ENCODE measurements at regions not wholly inside any gene's neighbourhood (a gene's known extent, or its start where the extent isn't known, plus 50 kb on each side); places are given as distances from the start of the nearest gene placed in this dataset.

GRCh38 chr11:70745941-70746340 is 347.6 kb downstream of the CTTN start:
- Mint-ChIP-seq H3K4me1 (no peaks in the 10 kb centered on the region), H3K27ac (no peak overlapping the region), H3K27me3 (peaks cover 11 to 50% (median 17%) of the 10 kb centered on the region in 3 donors), H3K4me3 (no peak overlapping the region), H3K9me3 (peaks cover 8 to 32% (median 17%) of the 10 kb centered on the region in 7 donors), H3K36me3 (peaks cover 4 to 16% of the 10 kb centered on the region in 2 donors)
- ATAC-seq (ENCODE audit: low read depth in 2 of 2) (no peak), DNase-seq (no peak)

- DNase-seq (no peak), ATAC-seq (ENCODE audit: low read depth in 2 of 2) (no peak)
- Mint-ChIP-seq H3K4me1 (no peaks in the 10 kb centered on the region), H3K4me3 (peak overlapping the region in 1 of 8 donors; percentile 44), H3K9me3 (peaks cover 10 to 36% (median 17%) of the 10 kb centered on the region in 7 donors), H3K27me3 (peaks cover 11 to 50% (median 13%) of the 10 kb centered on the region in 3 donors), H3K36me3 (peaks cover 6 to 16% of the 10 kb centered on the region in 2 donors), H3K27ac (no peak overlapping the region)
Measured at GRCh38 chr11:70746351-70746750, 348.0 kb downstream of the CTTN start.

- peaks cover 6 to 16% of the 10 kb centered on the region in 2 donors for H3K36me3 Mint-ChIP-seq
- no peak for ATAC-seq (ENCODE audit: low read depth in 2 of 2)
Measured at GRCh38 chr11:70747285-70747684, 349.0 kb downstream of the CTTN start.

DNA sequence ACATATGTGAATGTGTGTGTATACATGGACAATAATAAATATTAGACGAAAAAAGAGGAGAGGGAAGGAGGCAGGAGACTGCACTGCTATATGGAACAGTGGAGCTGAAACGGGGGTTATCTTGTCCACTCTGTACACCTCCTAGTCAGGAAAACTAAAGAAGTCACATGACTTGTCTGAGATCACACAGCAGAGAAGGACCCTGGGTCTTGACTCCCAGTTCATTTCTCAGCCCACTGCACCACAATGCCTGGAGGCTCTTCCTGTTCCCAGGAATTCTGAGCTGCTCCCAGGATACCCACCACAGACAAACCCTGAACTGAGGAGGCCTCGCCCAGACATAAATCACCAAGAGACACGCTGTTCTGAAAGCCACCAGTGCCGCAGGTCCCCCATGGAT is 349.6 kb downstream of the CTTN start:
- Mint-ChIP-seq H3K4me1 (no peaks in the 10 kb centered on the region), H3K9me3 (peaks cover 14 to 46% (median 20%) of the 10 kb centered on the region in 7 donors), H3K27me3 (peaks cover 6 to 36% (median 11%) of the 10 kb centered on the region in 3 donors), H3K27ac (no peak overlapping the region), H3K4me3 (no peak overlapping the region), H3K36me3 (peaks cover 6 to 16% of the 10 kb centered on the region in 2 donors)
- DNase-seq (no peak), ATAC-seq (ENCODE audit: low read depth in 2 of 2) (no peak)

More at GRCh38 chr11:70747285-70747684, 349.0 kb downstream of the CTTN start:
- H3K27ac Mint-ChIP-seq = no peak overlapping the region
- no peak for DNase-seq
- H3K4me3 Mint-ChIP-seq = no peak overlapping the region
- peaks cover 14 to 45% (median 18%) of the 10 kb centered on the region in 7 donors for H3K9me3 Mint-ChIP-seq
- H3K4me1 Mint-ChIP-seq = no peaks in the 10 kb centered on the region
- peaks cover 10 to 42% (median 11%) of the 10 kb centered on the region in 3 donors for H3K27me3 Mint-ChIP-seq

DNA sequence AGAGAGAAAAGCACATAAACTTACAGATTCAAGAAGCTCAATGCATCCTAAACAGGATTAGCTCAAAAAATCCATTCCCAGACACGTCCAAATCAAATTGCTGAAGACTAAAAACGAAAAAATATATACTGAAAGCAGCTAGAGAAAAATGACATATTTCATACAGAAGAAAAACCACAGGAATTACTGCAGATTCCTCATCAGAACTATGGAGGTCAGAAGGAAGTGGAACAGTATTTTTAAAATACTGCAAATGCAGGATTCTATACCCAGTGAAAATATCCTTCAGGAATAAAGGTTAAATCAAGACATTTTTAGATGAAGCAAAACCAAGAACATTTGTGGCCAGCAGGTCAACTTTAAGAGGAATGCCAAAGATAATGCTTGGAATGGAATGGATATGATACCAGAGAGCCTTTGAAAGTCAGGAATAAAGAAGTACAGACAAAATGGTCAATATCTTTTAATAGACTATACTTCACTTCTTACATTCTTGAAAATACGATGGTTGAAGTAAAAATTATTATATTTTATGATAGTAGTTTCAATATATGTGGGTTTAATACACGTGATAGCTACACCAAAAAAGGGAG is 352.9 kb downstream of the CTTN start:
- Mint-ChIP-seq H3K4me3 (no peak overlapping the region), H3K4me1 (no peaks in the 10 kb centered on the region), H3K9me3 (peaks cover 17 to 46% (median 21%) of the 10 kb centered on the region in 7 donors), H3K27ac (peak overlapping the region in 1 of 6 donors; percentile 44), H3K36me3 (peaks cover 6 to 16% of the 10 kb centered on the region in 2 donors), H3K27me3 (peaks cover 5 to 33% (median 11%) of the 10 kb centered on the region in 3 donors)
- ATAC-seq (ENCODE audit: low read depth in 2 of 2) (no peak), DNase-seq (no peak)

DNA sequence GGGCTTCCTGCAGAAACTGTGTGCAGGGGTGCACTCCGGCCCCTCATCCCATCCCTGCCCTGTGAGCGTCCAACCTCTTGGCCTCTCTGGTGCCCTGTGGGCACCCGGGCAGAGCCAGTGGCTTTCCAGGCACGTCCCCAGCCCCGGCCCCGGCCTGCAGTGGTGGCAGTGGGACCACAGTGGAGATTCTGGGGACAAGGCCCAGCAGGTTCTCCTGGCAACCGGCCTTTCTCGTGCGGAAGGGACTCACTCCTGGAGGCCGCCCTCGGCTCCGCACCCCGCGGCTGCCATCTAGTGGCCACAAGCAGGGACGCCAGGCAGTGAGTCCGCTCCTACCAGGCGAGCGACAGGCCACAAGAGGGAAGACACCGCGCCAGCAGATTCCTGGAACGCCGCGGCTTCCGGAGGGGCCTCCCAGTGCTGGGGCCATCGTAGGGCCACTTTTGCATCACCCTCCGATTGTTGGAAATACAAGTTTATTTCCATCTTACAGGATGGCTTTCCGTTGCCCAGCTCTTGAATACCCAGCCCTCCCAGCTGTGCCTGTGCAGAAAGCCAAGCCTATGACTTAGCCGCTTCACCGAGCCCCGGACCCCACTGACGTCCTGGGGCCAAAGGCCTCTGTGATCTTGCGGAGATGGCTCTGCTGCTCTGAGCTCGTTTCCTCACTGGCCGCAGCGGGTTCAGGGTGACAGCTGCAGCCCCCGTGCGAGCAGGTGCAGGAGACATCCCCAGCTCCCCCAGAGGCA is 357.3 kb downstream of the CTTN start:
- ATAC-seq (ENCODE audit: low read depth in 2 of 2) = peak; percentile 48 to 49
- H3K4me3 Mint-ChIP-seq = no peak overlapping the region
- peaks cover 2 to 22% (median 15%) of the 10 kb centered on the region in 7 donors for H3K9me3 Mint-ChIP-seq
- peaks cover 2 to 6% of the 10 kb centered on the region in 2 donors for H3K36me3 Mint-ChIP-seq
- H3K4me1 Mint-ChIP-seq = no peaks in the 10 kb centered on the region
- H3K27ac Mint-ChIP-seq = no peak overlapping the region
- H3K27me3 Mint-ChIP-seq = peaks cover 4 to 26% (median 23%) of the 10 kb centered on the region in 3 donors
- peak; percentile 12 for DNase-seq

DNA sequence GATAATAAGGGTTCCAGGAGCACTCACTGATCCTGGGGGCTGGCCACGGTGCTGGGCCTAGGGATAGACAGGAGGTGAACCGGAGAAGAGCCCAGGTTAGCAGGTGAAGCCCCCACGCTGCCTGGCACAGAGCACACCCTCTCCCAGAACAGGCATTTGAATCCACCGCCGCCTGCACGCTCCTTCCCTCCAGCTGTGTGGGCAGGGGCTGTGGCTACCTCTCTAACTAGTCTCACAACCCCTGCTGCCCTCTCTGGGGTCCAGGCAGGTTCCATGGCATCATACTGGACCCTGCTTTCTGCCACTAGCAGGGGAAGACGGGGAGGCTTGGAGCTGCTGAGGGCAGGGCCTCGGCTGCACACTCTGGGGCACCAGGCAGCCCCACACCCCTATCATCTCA is 358.0 kb downstream of the CTTN start:
- DNase-seq (no peak), ATAC-seq (ENCODE audit: low read depth in 2 of 2) (no peak)
- H3K27ac Mint-ChIP-seq = no peak overlapping the region
- H3K27me3 Mint-ChIP-seq = peaks cover 4 to 30% (median 28%) of the 10 kb centered on the region in 3 donors
- no peak overlapping the region for H3K4me3 Mint-ChIP-seq
- peaks cover 0 to 7% of the 10 kb centered on the region in 2 donors for H3K36me3 Mint-ChIP-seq
- peaks cover 7 to 20% (median 12%) of the 10 kb centered on the region in 7 donors for H3K9me3 Mint-ChIP-seq
- no peaks in the 10 kb centered on the region for H3K4me1 Mint-ChIP-seq

GRCh38 chr11:70756756-70757155 is 358.4 kb downstream of the CTTN start:
- DNase-seq (no peak), ATAC-seq (ENCODE audit: low read depth in 2 of 2) (no peak)
- Mint-ChIP-seq H3K4me1 (no peaks in the 10 kb centered on the region), H3K9me3 (peaks cover 7 to 16% (median 12%) of the 10 kb centered on the region in 7 donors), H3K27ac (no peak overlapping the region), H3K36me3 (peaks cover 0 to 7% of the 10 kb centered on the region in 2 donors), H3K27me3 (peaks cover 4 to 30% (median 28%) of the 10 kb centered on the region in 3 donors), H3K4me3 (no peak overlapping the region)

- peaks cover 0 to 7% of the 10 kb centered on the region in 2 donors for H3K36me3 Mint-ChIP-seq
- peaks cover 7 to 12% (median 9%) of the 10 kb centered on the region in 7 donors for H3K9me3 Mint-ChIP-seq
- H3K27ac Mint-ChIP-seq = no peak overlapping the region
- H3K4me3 Mint-ChIP-seq = no peak overlapping the region
- H3K4me1 Mint-ChIP-seq = no peaks in the 10 kb centered on the region
- peaks cover 4 to 30% (median 28%) of the 10 kb centered on the region in 3 donors for H3K27me3 Mint-ChIP-seq
- no peak for ATAC-seq (ENCODE audit: low read depth in 2 of 2)
- DNase-seq = no peak
Measured at GRCh38 chr11:70757241-70757640, 358.9 kb downstream of the CTTN start.

GRCh38 chr11:70758206-70758605 is 359.9 kb downstream of the CTTN start:
- Mint-ChIP-seq H3K4me1 (no peaks in the 10 kb centered on the region), H3K4me3 (no peak overlapping the region), H3K27ac (no peak overlapping the region), H3K9me3 (peaks cover 7 to 11% (median 7%) of the 10 kb centered on the region in 7 donors), H3K36me3 (peaks cover 0 to 7% of the 10 kb centered on the region in 2 donors), H3K27me3 (peaks cover 7 to 30% (median 28%) of the 10 kb centered on the region in 3 donors)
- no peak for ATAC-seq (ENCODE audit: low read depth in 2 of 2)
- DNase-seq = no peak

DNA sequence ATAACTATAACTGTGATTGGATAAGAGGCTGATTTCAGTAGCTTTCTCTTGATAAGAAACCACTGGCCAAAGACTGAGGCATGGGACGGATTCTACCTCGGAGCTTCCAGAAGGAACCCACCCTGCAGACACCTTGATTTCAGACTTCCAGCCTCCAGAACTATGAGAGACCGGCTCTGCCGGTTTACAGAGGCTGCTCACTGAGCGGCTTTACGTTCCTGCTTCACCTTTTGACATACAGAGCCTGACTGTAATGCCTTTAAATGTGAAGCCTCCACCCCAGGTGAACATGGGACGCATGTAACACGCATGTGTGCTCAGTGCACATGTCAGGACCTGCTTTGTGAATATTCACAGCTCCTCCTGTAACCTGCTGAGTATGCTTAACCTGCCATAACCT is 361.5 kb downstream of the CTTN start:
- ATAC-seq (ENCODE audit: low read depth in 2 of 2) (no peak), DNase-seq (no peak)
- H3K36me3 Mint-ChIP-seq = peaks cover 0 to 7% of the 10 kb centered on the region in 2 donors
- H3K4me3 Mint-ChIP-seq = no peak overlapping the region
- H3K27me3 Mint-ChIP-seq = peaks cover 7 to 33% (median 28%) of the 10 kb centered on the region in 3 donors
- H3K9me3 Mint-ChIP-seq = peaks cover 3 to 16% (median 10%) of the 10 kb centered on the region in 7 donors
- no peak overlapping the region for H3K27ac Mint-ChIP-seq
- H3K4me1 Mint-ChIP-seq = peaks cover 0 to 4% (median 0%) of the 10 kb centered on the region in 3 donors

- ATAC-seq (ENCODE audit: low read depth in 2 of 2) = no peak
- Mint-ChIP-seq H3K4me3 (no peak overlapping the region), H3K27ac (no peak overlapping the region), H3K9me3 (peaks cover 3 to 17% (median 10%) of the 10 kb centered on the region in 7 donors), H3K27me3 (peaks cover 7 to 34% (median 27%) of the 10 kb centered on the region in 3 donors), H3K36me3 (peaks cover 0 to 7% of the 10 kb centered on the region in 2 donors), H3K4me1 (peaks cover 0 to 4% (median 0%) of the 10 kb centered on the region in 3 donors)
- no peak for DNase-seq
Measured at GRCh38 chr11:70760416-70761020, 362.2 kb downstream of the CTTN start.

- Mint-ChIP-seq H3K36me3 (peaks cover 0 to 7% of the 10 kb centered on the region in 2 donors), H3K4me3 (peak overlapping the region in 1 of 8 donors; percentile 25), H3K27ac (no peak overlapping the region), H3K9me3 (peaks cover 4 to 17% (median 10%) of the 10 kb centered on the region in 7 donors), H3K27me3 (peaks cover 7 to 27% (median 27%) of the 10 kb centered on the region in 3 donors), H3K4me1 (peaks cover 0 to 4% (median 0%) of the 10 kb centered on the region in 3 donors)
- no peak for ATAC-seq (ENCODE audit: low read depth in 2 of 2)
- no peak for DNase-seq
Measured at GRCh38 chr11:70761094-70761907, 363.0 kb downstream of the CTTN start.
